ENCODE measurements at regions not wholly inside any gene's neighbourhood (a gene's known extent, or its start where the extent isn't known, plus 50 kb on each side); places are given as distances from the start of the nearest gene placed in this dataset.

DNA sequence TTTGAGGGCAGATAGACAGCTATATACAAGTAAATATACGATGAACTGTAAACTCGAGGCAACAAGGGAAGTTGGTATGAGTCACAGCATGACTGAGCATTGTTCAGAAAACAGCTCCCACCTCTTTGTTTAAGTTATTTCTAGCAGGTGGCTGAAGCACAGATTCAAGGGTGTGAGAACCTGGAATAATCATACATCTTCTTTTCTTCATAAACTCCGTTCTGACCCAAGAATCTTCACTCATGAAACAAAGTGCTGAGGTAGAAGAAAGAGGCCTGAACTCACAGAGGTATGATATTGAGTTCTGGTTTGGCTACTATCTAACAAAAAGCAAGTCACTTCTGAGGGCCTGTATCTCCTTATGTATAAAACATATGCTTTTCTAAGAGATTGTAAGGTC, 364.1 kb upstream of the KITLG start:
- no peaks in the 10 kb centered on the region for H3K27me3 ChIP-seq
- in situ Hi-C loops (cut with MboI; ENCODE audit: low sequenced_read_pairs in 4 of 4) (no loop called here), intact Hi-C loops (cut with DNase I; ENCODE audit: low total_unique reads) (no loop called here)
- H3K4me3 ChIP-seq, result no peak overlapping the region
- DNase-seq, result no peak
- TF ChIP-seq, protein P1, sequence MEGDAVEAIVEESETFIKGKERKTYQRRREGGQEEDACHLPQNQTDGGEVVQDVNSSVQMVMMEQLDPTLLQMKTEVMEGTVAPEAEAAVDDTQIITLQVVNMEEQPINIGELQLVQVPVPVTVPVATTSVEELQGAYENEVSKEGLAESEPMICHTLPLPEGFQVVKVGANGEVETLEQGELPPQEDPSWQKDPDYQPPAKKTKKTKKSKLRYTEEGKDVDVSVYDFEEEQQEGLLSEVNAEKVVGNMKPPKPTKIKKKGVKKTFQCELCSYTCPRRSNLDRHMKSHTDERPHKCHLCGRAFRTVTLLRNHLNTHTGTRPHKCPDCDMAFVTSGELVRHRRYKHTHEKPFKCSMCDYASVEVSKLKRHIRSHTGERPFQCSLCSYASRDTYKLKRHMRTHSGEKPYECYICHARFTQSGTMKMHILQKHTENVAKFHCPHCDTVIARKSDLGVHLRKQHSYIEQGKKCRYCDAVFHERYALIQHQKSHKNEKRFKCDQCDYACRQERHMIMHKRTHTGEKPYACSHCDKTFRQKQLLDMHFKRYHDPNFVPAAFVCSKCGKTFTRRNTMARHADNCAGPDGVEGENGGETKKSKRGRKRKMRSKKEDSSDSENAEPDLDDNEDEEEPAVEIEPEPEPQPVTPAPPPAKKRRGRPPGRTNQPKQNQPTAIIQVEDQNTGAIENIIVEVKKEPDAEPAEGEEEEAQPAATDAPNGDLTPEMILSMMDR (IDR thresholded peaks at IDR 0.05 in 4 of 5, conservative IDR thresholded peaks at IDR 0.05 in 1 of 5), result no peak
- TF ChIP-seq POLR2A (IDR thresholded peaks at IDR 0.05), result no peak
- ATAC-seq, result no peak
- H3K27ac ChIP-seq, result peak overlapping the region; percentile 74 to 81 (median 76)
- H3K4me1 ChIP-seq, result peaks cover 28 to 39% of the 10 kb centered on the region in 2 donors
- no peaks in the 10 kb centered on the region for H3K36me3 ChIP-seq
- no peaks in the 10 kb centered on the region for H3K9me3 ChIP-seq

GRCh38 chr12:88940854-88941253, 360.6 kb upstream of the KITLG start:
- in situ Hi-C loops (cut with MboI; ENCODE audit: low sequenced_read_pairs in 4 of 4) (no loop called here), intact Hi-C loops (cut with DNase I; ENCODE audit: low total_unique reads) (no loop called here)
- no peaks in the 10 kb centered on the region for H3K27me3 ChIP-seq
- H3K4me1 ChIP-seq, result peaks cover 17 to 20% of the 10 kb centered on the region in 2 donors
- H3K27ac ChIP-seq, result no peak overlapping the region
- DNase-seq, result no peak
- H3K4me3 ChIP-seq, result no peak overlapping the region
- no peaks in the 10 kb centered on the region for H3K9me3 ChIP-seq
- no peaks in the 10 kb centered on the region for H3K36me3 ChIP-seq
- TF ChIP-seq, protein P1 (IDR thresholded peaks at IDR 0.05 in 4 of 5, conservative IDR thresholded peaks at IDR 0.05 in 1 of 5), result no peak
- no peak for TF ChIP-seq POLR2A (IDR thresholded peaks at IDR 0.05)
- ATAC-seq, result no peak

DNA sequence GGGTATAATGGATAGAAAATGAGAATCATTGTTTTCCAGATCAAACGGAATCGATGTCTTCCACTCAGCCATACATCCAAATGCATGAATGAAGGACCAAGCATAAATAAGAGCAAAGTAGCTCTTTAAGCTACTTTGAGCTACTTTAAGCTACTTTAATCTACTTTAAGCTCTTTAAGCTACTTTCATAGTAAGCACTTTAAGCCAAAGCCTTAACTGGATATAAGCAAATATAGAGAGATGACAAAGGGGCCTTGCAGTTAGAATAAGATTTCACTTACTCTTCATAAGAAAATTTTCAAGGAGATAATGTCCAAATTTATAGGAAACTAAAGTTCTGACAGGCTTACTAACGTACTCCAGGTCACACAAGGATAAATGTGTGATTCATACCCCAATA, 355.6 kb upstream of the KITLG start:
- no peak for ATAC-seq
- Histone ChIP-seq H3K27me3 (no peaks in the 10 kb centered on the region), H3K9me3 (no peaks in the 10 kb centered on the region), H3K27ac (no peak overlapping the region), H3K4me1 (no peaks in the 10 kb centered on the region), H3K36me3 (no peaks in the 10 kb centered on the region), H3K4me3 (no peak overlapping the region)
- in situ Hi-C loops (cut with MboI; ENCODE audit: low sequenced_read_pairs in 4 of 4), result no loop called here
- no peak for DNase-seq
- TF ChIP-seq, protein P1 (IDR thresholded peaks at IDR 0.05 in 4 of 5, conservative IDR thresholded peaks at IDR 0.05 in 1 of 5), result no peak
- TF ChIP-seq POLR2A (IDR thresholded peaks at IDR 0.05), result no peak
- intact Hi-C loops (cut with DNase I; ENCODE audit: low total_unique reads), result no loop called here

- no peaks in the 10 kb centered on the region for H3K36me3 ChIP-seq
- in situ Hi-C loops (cut with MboI; ENCODE audit: low sequenced_read_pairs in 4 of 4) (no loop called here), intact Hi-C loops (cut with DNase I; ENCODE audit: low total_unique reads) (no loop called here)
- no peak for DNase-seq
- no peak overlapping the region for H3K27ac ChIP-seq
- no peaks in the 10 kb centered on the region for H3K9me3 ChIP-seq
- no peak overlapping the region for H3K4me3 ChIP-seq
- TF ChIP-seq, protein P1 (IDR thresholded peaks at IDR 0.05 in 4 of 5, conservative IDR thresholded peaks at IDR 0.05 in 1 of 5), result no peak
- no peak for TF ChIP-seq POLR2A (IDR thresholded peaks at IDR 0.05)
- H3K27me3 ChIP-seq, result no peaks in the 10 kb centered on the region
- no peak for ATAC-seq
- peaks cover 0 to under 1% of the 10 kb centered on the region in 2 donors for H3K4me1 ChIP-seq
Observed at GRCh38 chr12:88934163-88934747, 354.0 kb upstream of the KITLG start.

GRCh38 chr12:88932457-88932856, 352.2 kb upstream of the KITLG start:
- Histone ChIP-seq H3K9me3 (no peaks in the 10 kb centered on the region), H3K36me3 (no peaks in the 10 kb centered on the region), H3K27me3 (no peaks in the 10 kb centered on the region), H3K4me3 (no peak overlapping the region), H3K4me1 (peaks cover 0 to 8% of the 10 kb centered on the region in 2 donors), H3K27ac (no peak overlapping the region)
- intact Hi-C loops (cut with DNase I; ENCODE audit: low total_unique reads) (no loop called here), in situ Hi-C loops (cut with MboI; ENCODE audit: low sequenced_read_pairs in 4 of 4) (no loop called here)
- DNase-seq, result no peak
- TF ChIP-seq, protein P1 (IDR thresholded peaks at IDR 0.05 in 4 of 5, conservative IDR thresholded peaks at IDR 0.05 in 1 of 5), result no peak
- TF ChIP-seq POLR2A (IDR thresholded peaks at IDR 0.05), result no peak
- no peak for ATAC-seq
